ENCODE measurements at regions not wholly inside any gene's neighbourhood (a gene's known extent, or its start where the extent isn't known, plus 50 kb on each side); places are given as distances from the start of the nearest gene placed in this dataset.

DNA sequence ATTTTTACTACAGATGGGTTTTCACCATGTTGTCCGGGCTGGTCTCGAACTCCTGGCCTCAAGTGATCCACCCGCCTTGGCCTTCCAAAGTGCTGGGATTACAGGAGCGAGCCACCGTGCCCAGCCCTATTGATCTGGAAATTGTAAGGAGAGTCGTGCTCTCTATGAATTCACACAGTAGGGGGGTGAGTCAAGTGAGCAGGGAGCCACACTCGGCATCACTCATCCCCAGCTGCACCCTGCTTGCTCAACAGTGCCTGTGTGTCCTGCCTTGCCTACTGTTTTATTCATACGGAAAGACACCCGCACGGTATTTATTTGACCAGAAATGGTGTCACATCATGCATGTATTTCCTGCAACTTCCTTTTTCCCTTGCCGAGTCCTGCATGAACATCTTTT lies 157.2 kb upstream of the FOXF1 start:
- TF ChIP-seq POLR2A (IDR thresholded peaks at IDR 0.05; ENCODE audit: low read depth, low read length) (no peak), TAF1 (IDR thresholded peaks at IDR 0.05; ENCODE audit: borderline replicate concordance, low read depth, low read length) (no peak), POLR2AphosphoS5 (IDR thresholded peaks at IDR 0.05; ENCODE audit: low read depth, low read length) (no peak)
